HEK293 (cell line): ENCODE measurements at regions not wholly inside any gene's neighbourhood (a gene's known extent, or its start where the extent isn't known, plus 50 kb on each side); places are given as distances from the start of the nearest gene placed in this dataset.

Experiments used
- GLI4 ChIP-seq: fragments of 450-650 bp; formaldehyde crosslinking; IDR thresholded peaks from 2 replicates; pipeline ENCODE4 v1.5.1; 2016; ENCODE audit warnings: missing biosample characterization, missing genetic modification characterization
- ZFHX2 ChIP-seq: fragments of 450-650 bp; formaldehyde crosslinking; conservative IDR thresholded peaks from 2 replicates; pipeline ENCODE4 v1.5.1; 2016; ENCODE audit warnings: missing biosample characterization, missing genetic modification characterization
- ZFP3 ChIP-seq: fragments of 450-650 bp; formaldehyde crosslinking; IDR thresholded peaks from 2 replicates; pipeline ENCODE4 v1.5.1; 2016; ENCODE audit warnings: low read depth, missing biosample characterization, missing genetic modification characterization
- ZNF311 ChIP-seq: fragments of 450-650 bp; formaldehyde crosslinking; IDR thresholded peaks from 2 replicates; pipeline ENCODE4 v1.5.1; 2017; ENCODE audit warnings: missing biosample characterization, missing genetic modification characterization, borderline replicate concordance
- TF ChIP-seq, protein P1 (sequence below): fragments of 450-650 bp; formaldehyde crosslinking; IDR thresholded peaks from 2 replicates; pipeline ENCODE4 v1.5.1; 2016; ENCODE audit warnings: missing biosample characterization, missing genetic modification characterization

DNA sequence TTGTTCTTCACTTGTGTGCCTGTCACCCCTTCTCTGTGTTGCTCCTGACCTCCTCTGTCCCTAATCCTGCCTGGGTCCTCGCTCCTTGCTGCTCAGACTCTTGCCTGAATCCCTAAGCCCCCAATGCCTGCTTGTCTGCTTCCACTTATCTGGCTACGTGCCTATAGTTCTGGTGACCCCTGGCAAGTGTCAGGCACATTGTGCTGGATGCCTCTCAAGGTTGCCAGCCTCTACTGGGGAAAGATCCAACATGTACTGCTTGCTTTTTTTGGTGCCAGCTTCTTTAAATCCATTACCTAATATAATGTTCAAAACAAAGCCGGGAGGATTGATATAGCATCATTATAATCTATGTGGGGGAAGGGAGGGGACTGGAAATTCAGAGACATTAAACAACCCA lies 448.0 kb upstream of the CCDC196 start:
- TF ChIP-seq, protein P1, sequence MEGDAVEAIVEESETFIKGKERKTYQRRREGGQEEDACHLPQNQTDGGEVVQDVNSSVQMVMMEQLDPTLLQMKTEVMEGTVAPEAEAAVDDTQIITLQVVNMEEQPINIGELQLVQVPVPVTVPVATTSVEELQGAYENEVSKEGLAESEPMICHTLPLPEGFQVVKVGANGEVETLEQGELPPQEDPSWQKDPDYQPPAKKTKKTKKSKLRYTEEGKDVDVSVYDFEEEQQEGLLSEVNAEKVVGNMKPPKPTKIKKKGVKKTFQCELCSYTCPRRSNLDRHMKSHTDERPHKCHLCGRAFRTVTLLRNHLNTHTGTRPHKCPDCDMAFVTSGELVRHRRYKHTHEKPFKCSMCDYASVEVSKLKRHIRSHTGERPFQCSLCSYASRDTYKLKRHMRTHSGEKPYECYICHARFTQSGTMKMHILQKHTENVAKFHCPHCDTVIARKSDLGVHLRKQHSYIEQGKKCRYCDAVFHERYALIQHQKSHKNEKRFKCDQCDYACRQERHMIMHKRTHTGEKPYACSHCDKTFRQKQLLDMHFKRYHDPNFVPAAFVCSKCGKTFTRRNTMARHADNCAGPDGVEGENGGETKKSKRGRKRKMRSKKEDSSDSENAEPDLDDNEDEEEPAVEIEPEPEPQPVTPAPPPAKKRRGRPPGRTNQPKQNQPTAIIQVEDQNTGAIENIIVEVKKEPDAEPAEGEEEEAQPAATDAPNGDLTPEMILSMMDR, result no peak
- no peak for TF ChIP-seq ZFP3 (tag by site-specific recombination)
- TF ChIP-seq GLI4 (tag by site-specific recombination), result no peak
- no peak for TF ChIP-seq ZNF311 (tag by site-specific recombination)
- no peak for TF ChIP-seq ZFHX2
